Uterus (tissue), 3 donors: ENCODE measurements at regions not wholly inside any gene's neighbourhood (a gene's known extent, or its start where the extent isn't known, plus 50 kb on each side); places are given as distances from the start of the nearest gene placed in this dataset.
"Not testable (repeated sequence)": the region's sequence is repeated elsewhere in the genome, so short reads cannot be mapped to it uniquely, and the experiment has no call there.

Experiments
- DNase-seq, 2 donors: peaks; one replicate each; pipeline ENCODE4 v3.0.0-alpha.2; 2019 to 2020
- H3K27ac ChIP-seq, 2 donors: fragments of 200-600 bp; sonication (generic); 1 replicate in 1 of 2; 2 replicates in 1 of 2; pipeline ENCODE4 v1.5.1; 2016 to 2018
- H3K27me3 ChIP-seq, 2 donors: fragments of 200-600 bp; sonication (generic); one replicate each; pipeline ENCODE4 v1.5.1; 2018 to 2019; ENCODE audit warnings: control low read depth in 1 of 2
- H3K36me3 ChIP-seq, 2 donors: fragments of 200-600 bp; sonication (generic); one replicate each; pipeline ENCODE4 v1.5.1; 2019; ENCODE audit warnings: control low read depth in 1 of 2
- H3K4me1 ChIP-seq, 2 donors: fragments of 200-600 bp; sonication (generic); one replicate each; pipeline ENCODE4 v1.5.1; 2018 to 2019; ENCODE audit warnings: control low read depth in 1 of 2
- H3K4me3 ChIP-seq, 2 donors: fragments of 200-600 bp; sonication (generic); 1 replicate in 1 of 2; 2 replicates in 1 of 2; pipeline ENCODE4 v1.5.1; 2018 to 2019; ENCODE audit warnings: mild to moderate bottlenecking in 1 of 2
- H3K9me3 ChIP-seq, 2 donors: fragments of 200-600 bp; sonication (generic); one replicate each; pipeline ENCODE4 v1.5.1; 2019; ENCODE audit warnings: control low read depth in 1 of 2
- POLR2A ChIP-seq, 2 donors: fragments of 450-650 bp; IDR thresholded peaks; one replicate each; pipeline ENCODE4 v1.6.1; 2016; ENCODE audit warnings: antibody characterized with exemption in 2 of 2, mild to moderate bottlenecking in 1 of 2, moderate library complexity in 1 of 2
- intact Hi-C: fragments of 100-400 bp; cut with DNase I; formaldehyde crosslinking; loops from one replicate; pipeline ENCODE4 v1.15.1; 2023; ENCODE audit warnings: low total_unique reads
- TF ChIP-seq, protein P1 (sequence below), 4 experiments: fragments of 200-600 bp in 2 of 4; fragments of 450-650 bp in 2 of 4; sonication (generic) in 2 of 4; IDR thresholded peaks; one replicate each; pipeline ENCODE4 v1.5.1; 2016 to 2019; ENCODE audit warnings: antibody characterized with exemption in 4 of 4, mild to moderate bottlenecking in 2 of 4, moderate library complexity in 1 of 4
- donor health status: DM: yes; HTN: yes; CAD: no.

DNA sequence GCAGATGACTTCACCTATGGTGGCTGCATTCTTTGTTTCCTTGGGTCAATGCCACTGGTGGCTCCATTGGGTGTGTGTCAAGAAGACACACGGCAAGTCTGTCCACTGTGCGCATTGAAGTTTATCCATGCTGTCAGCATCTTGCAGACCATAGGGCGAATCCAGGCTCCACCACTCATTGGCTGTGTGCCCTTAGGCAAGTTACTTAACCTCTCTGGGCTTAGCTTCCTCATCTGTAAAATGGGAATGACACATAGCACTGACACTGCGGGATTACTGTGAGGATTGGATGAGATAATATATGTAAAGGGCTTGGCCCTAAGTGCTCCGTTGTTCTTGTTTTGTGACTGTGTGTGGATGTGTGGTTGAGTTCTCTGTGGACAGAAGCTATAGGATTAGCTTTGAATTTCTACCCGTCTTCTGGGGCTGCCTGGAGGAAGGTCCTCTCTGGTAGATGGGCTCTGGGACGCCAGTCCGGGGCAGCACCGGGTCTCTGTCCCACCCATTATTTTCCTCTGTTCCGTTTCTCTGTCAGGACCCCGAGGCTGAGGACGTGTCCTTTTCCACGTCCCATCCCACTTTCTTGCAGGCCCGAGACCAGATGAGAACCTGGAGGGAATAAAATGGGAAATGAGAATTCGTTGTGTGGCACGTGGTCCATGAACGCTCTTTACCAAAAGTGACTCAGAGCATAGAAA lies 178.4 kb downstream of the IRF8 start:
- DNase-seq, result no peak
- no peaks in the 10 kb centered on the region for H3K4me1 ChIP-seq
- no peak overlapping the region for H3K27ac ChIP-seq
- no peaks in the 10 kb centered on the region for H3K9me3 ChIP-seq
- intact Hi-C loops, result no loop called here
- H3K27me3 ChIP-seq, result no peaks in the 10 kb centered on the region
- no peaks in the 10 kb centered on the region for H3K36me3 ChIP-seq
- TF ChIP-seq, protein P1, sequence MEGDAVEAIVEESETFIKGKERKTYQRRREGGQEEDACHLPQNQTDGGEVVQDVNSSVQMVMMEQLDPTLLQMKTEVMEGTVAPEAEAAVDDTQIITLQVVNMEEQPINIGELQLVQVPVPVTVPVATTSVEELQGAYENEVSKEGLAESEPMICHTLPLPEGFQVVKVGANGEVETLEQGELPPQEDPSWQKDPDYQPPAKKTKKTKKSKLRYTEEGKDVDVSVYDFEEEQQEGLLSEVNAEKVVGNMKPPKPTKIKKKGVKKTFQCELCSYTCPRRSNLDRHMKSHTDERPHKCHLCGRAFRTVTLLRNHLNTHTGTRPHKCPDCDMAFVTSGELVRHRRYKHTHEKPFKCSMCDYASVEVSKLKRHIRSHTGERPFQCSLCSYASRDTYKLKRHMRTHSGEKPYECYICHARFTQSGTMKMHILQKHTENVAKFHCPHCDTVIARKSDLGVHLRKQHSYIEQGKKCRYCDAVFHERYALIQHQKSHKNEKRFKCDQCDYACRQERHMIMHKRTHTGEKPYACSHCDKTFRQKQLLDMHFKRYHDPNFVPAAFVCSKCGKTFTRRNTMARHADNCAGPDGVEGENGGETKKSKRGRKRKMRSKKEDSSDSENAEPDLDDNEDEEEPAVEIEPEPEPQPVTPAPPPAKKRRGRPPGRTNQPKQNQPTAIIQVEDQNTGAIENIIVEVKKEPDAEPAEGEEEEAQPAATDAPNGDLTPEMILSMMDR (IDR thresholded peaks at IDR 0.05), result no peak
- no peak for TF ChIP-seq POLR2A (IDR thresholded peaks at IDR 0.05)
- H3K4me3 ChIP-seq, result no peak overlapping the region

DNA sequence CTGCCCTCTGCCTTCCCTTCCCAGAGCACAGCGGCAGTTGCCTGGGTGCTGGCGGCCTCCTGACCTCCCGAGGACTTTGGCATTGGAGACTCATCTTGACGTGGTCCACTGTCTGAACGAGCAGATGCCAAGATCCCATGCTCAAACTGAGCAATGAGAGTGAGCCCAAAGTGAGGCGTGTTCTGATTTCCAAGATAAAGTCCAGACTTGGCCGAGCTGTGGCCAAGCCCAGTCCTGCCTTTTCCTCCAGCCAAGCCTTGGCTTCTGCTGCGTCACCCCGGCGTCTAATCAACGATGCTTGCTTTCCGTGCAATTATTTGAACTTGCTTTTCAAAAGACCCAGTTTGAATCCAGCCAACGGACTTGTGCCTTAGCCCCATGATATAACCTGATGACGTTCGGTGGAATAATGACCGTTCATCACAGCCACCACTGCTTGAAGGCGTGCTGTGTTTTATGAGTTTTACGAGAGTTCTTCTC lies 179.2 kb downstream of the IRF8 start:
- Histone ChIP-seq H3K27ac (no peak overlapping the region), H3K36me3 (no peaks in the 10 kb centered on the region), H3K27me3 (no peaks in the 10 kb centered on the region), H3K4me1 (no peaks in the 10 kb centered on the region), H3K4me3 (no peak overlapping the region), H3K9me3 (no peaks in the 10 kb centered on the region)
- DNase-seq, result no peak
- TF ChIP-seq, protein P1 (IDR thresholded peaks at IDR 0.05), result no peak
- TF ChIP-seq POLR2A (IDR thresholded peaks at IDR 0.05), result no peak
- intact Hi-C loops, result no loop called here

DNA sequence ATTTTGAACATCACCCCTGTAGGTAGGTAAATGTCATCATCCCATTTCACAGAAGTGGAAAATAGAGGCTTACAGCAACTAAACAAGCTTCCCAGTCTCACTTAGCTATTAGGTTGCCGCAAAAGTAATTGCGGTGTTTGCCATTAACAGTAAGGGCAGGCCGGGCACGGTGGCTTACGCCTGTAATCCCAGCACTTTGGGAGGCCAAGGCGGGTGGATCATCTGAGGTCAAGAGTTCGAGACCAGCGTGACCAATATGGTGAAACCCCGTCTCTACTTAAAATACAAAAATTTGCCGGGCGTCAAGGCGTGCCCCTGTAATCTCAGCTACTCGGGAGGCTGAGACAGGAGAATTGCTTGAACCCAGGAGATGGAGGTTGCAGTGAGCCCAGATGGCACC lies 179.7 kb downstream of the IRF8 start:
- H3K36me3 ChIP-seq, H3K27me3 ChIP-seq, H3K4me3 ChIP-seq, H3K4me1 ChIP-seq, H3K27ac ChIP-seq, DNase-seq, intact Hi-C loops, H3K9me3 ChIP-seq: not testable (repeated sequence)

DNA sequence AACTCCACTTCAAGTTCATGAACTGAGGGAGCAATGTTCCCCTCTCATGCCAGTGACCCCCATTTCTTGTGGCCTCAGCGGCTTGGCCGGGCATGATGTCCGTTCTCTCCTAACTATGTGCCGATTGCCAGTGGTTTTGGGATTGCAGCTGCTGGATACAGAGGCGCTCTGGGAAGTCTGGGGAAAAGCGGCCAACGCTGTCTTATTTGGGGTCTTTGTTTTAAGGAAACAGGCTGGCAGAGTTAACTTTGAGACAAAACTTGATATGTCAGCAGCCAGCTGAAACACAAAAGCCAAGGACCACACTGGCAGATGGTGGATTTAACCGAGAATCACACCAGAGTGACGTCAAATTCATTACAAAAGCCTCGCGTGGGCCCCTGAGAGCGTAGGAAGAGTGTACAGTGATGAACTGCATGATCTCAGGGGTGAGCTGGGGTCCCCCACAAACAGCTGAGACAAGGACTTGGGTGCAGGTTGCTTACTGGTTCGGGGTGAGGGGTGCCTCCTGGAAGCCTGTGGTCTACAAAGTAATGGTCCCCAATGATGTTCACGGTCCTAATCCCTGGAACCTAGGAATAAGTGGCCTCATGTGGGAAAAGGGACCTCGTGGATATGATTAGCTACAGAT lies 180.4 kb downstream of the IRF8 start:
- Histone ChIP-seq H3K4me3 (no peak overlapping the region), H3K4me1 (no peaks in the 10 kb centered on the region), H3K9me3 (no peaks in the 10 kb centered on the region), H3K27me3 (no peaks in the 10 kb centered on the region), H3K36me3 (no peaks in the 10 kb centered on the region), H3K27ac (no peak overlapping the region)
- intact Hi-C loops, result no loop called here
- no peak for DNase-seq
- TF ChIP-seq, protein P1 (IDR thresholded peaks at IDR 0.05), result no peak
- no peak for TF ChIP-seq POLR2A (IDR thresholded peaks at IDR 0.05)

DNA sequence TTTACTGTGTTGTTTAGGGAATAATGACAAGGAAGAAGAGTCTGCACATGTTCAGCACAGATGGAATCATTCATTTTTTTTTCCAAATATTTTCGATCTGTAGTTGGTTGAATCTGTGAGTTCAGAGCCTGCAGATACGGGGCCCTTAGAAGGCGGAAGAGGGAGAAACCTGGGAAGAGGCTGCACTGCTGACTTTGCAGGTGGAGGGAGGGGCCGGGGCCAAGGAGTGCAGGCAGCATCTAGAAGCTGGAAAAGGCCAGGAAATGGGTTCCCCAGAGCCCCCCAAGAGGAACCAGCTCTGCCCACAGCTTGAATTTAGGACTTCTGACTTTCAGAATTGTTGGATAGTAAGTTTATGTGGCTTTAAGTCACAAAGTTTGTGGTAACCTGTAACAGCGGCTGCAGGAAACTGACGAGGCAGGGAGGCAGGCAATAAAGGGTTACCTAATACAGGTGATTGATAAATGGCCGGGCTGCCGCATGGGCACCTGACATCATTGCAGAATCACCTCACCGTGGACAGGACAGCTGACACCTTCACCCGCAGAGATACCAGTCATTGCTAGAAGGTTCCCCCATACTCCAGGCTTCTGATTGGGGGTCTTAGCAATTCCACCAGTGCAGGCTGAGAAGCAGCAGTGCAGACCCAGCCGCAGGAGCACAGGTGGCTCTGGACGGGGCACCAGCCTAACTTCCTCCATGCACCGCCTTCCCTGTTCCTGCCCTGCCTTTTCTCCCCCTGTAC lies 181.3 kb downstream of the IRF8 start:
- no peak for DNase-seq
- no peak overlapping the region for H3K27ac ChIP-seq
- H3K27me3 ChIP-seq, result no peaks in the 10 kb centered on the region

More for the DNA sequence above, 181.3 kb downstream of the IRF8 start:
- H3K9me3 ChIP-seq, result no peaks in the 10 kb centered on the region
- no peaks in the 10 kb centered on the region for H3K4me1 ChIP-seq
- no peaks in the 10 kb centered on the region for H3K36me3 ChIP-seq
- TF ChIP-seq, protein P1 (IDR thresholded peaks at IDR 0.05), result no peak
- TF ChIP-seq POLR2A (IDR thresholded peaks at IDR 0.05), result no peak
- H3K4me3 ChIP-seq, result no peak overlapping the region
- intact Hi-C loops, result no loop called here
